HG03354 (cell line): ENCODE measurements at regions not wholly inside any gene's neighbourhood (a gene's known extent, or its start where the extent isn't known, plus 50 kb on each side); places are given as distances from the start of the nearest gene placed in this dataset.
"Not testable (repeated sequence)": the region's sequence is repeated elsewhere in the genome, so short reads cannot be mapped to it uniquely, and the experiment has no call there.

Source experiments
- ATAC-seq: cut with Tn5 transposase; IDR thresholded peaks from one replicate; pipeline ENCODE4 v1.9.1; 2021; ENCODE audit warnings: mild to moderate bottlenecking; ENCODE audit not compliant: unreplicated experiment, poor library complexity, severe bottlenecking

GRCh38 chr14:86196471-86196870, 666.5 kb downstream of the FLRT2 start:
- no peak for ATAC-seq

DNA sequence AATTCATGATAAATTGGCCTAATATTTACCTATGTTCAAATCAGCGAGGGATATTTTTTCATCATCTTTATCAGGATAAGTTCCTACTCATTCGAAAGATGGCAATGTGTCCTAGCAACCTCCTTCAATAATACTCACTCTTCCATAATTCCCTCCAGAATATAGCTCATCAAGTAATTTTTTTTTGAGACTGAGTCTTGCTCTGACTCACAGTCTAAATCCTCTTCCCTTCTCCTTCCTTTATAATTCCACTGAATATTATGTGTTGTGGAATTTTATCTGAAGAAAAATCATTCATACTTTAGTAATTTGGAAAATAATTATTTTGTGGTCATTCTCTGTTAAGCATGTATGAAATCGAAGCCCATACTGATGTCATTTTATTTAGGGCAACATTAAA, 663.8 kb downstream of the FLRT2 start:
- no peak for ATAC-seq

DNA sequence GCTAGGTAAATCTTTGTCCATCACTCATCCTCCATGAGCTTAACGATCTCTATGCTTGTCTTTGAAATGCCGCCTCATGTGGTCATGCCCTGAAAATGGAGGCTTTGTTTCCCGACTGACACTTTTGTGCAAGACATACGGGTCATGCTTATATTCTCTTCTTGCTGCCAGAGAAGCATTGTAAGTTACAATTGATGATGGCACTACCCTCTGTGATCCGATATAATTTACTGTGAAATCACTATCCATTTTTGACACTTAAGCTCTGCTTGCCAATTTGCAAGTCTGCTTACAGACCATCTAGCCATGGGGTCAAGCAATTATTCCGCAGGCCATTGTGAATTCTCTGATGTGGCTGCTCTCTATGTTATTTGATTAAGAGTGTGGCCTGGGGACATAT, 650.0 kb downstream of the FLRT2 start:
- ATAC-seq = no peak

GRCh38 chr14:86168371-86168770, 638.4 kb downstream of the FLRT2 start:
- ATAC-seq = no peak

GRCh38 chr14:86166541-86166940, 636.6 kb downstream of the FLRT2 start:
- ATAC-seq = no peak

- no peak for ATAC-seq
Observed at GRCh38 chr14:86153480-86153879, 623.5 kb downstream of the FLRT2 start.

GRCh38 chr14:86143248-86143647, 613.3 kb downstream of the FLRT2 start:
- ATAC-seq = no peak

GRCh38 chr14:86141966-86142365, 612.0 kb downstream of the FLRT2 start:
- no peak for ATAC-seq

- ATAC-seq = no peak
Observed at GRCh38 chr14:86129426-86129825, 599.5 kb downstream of the FLRT2 start.

GRCh38 chr14:86124328-86124727, 594.4 kb downstream of the FLRT2 start:
- ATAC-seq = no peak

- no peak for ATAC-seq
Observed at GRCh38 chr14:86115972-86116371, 586.0 kb downstream of the FLRT2 start.

- not testable (repeated sequence) for ATAC-seq
Observed at GRCh38 chr14:86110871-86111270, 580.9 kb downstream of the FLRT2 start.

GRCh38 chr14:86104691-86105265, 574.8 kb downstream of the FLRT2 start:
- no peak for ATAC-seq

- no peak for ATAC-seq
Observed at GRCh38 chr14:86094512-86094911, 564.6 kb downstream of the FLRT2 start.

- ATAC-seq = no peak
Observed at GRCh38 chr14:86091811-86092210, 561.9 kb downstream of the FLRT2 start.

GRCh38 chr14:86088156-86088555, 558.2 kb downstream of the FLRT2 start:
- no peak for ATAC-seq

DNA sequence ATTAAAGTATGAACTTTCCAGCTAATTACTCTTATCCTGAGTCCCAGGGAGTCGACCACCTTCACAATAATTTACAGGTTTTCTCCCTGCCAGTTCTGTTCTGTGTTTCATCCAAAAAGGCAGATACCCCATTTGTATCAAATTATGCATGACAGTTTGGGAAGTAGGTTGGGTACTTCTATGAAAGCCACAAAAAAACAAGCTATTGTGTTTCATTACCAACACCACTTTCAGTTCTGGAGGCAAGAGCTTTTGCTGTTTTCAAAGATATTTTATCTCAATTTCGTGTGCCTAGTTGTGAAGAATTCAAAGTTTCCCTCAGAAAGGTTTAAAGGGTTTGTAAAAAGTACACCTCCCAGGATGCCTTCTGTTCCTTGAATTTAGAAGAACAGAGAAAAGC, 557.4 kb downstream of the FLRT2 start:
- ATAC-seq = no peak

GRCh38 chr14:86086962-86087361, 557.0 kb downstream of the FLRT2 start:
- ATAC-seq = no peak

- no peak for ATAC-seq
Observed at GRCh38 chr14:86084097-86084496, 554.2 kb downstream of the FLRT2 start.

DNA sequence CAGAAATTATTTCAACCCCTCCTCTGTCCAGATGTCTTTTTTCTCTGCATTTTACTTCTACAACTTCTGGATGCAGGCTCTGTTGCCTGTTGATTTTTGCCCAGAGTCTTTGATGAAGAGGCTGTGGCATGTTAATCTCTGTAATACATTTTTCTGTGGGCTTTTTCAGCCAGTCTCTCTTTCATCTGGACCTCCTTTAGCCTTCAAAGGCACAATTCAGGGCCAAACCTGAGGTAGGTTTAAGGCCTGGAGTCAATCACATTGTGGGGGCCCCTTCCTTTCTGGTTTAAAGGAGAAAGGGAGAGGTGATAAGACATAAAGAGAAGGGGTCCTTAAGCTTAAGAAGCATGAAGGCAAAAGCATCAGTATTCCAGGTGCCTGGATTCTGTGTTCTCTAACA, 553.7 kb downstream of the FLRT2 start:
- ATAC-seq = no peak

- ATAC-seq = no peak
Observed at GRCh38 chr14:86072116-86072894, 542.4 kb downstream of the FLRT2 start.

GRCh38 chr14:86066651-86067050, 536.7 kb downstream of the FLRT2 start:
- no peak for ATAC-seq
